Lung (tissue), 11 donors: ENCODE measurements at regions not wholly inside any gene's neighbourhood (a gene's known extent, or its start where the extent isn't known, plus 50 kb on each side); places are given as distances from the start of the nearest gene placed in this dataset.

Source experiments
- ATAC-seq: fragments of 200-7000 bp; cut with Tn5 transposase; one replicate; pipeline ENCODE4 v1.9.1; 2020; ENCODE audit warnings: moderate number of reproducible peaks; ENCODE audit not compliant: insufficient read depth, low FRiP score
- DNase-seq, 3 donors: peaks; one replicate each; pipeline ENCODE4 v3.0.0-alpha.2; 2013 to 2017
- H3K27ac ChIP-seq, 2 donors: one replicate each; pipeline ENCODE4 v1.5.1; 2013; ENCODE audit warnings: mild to moderate bottlenecking in 2 of 2, moderate library complexity in 2 of 2, control low read depth in 1 of 2, inconsistent platforms in 1 of 2, low read depth in 1 of 2, low read length in 1 of 2
- H3K27me3 ChIP-seq, 3 donors: one replicate each; pipeline ENCODE4 v1.5.1; 2013; ENCODE audit warnings: low read length in 2 of 3; ENCODE audit not compliant: control insufficient read depth in 3 of 3, insufficient read depth in 3 of 3
- H3K36me3 ChIP-seq, 4 donors: one replicate each; pipeline ENCODE4 v1.5.1; 2013; ENCODE audit warnings: low read length in 4 of 4, mild to moderate bottlenecking in 1 of 4, moderate library complexity in 1 of 4; ENCODE audit not compliant: control insufficient read depth in 4 of 4, insufficient read depth in 4 of 4
- H3K4me1 ChIP-seq, 5 donors: one replicate each; pipeline ENCODE4 v1.5.1; 2013; ENCODE audit warnings: low read length in 5 of 5, mild to moderate bottlenecking in 2 of 5, moderate library complexity in 1 of 5; ENCODE audit not compliant: control insufficient read depth in 5 of 5, insufficient read depth in 5 of 5
- H3K4me3 ChIP-seq: one replicate; pipeline ENCODE4 v1.5.1; 2013; ENCODE audit warnings: mild to moderate bottlenecking, control low read depth, moderate library complexity
- H3K9ac ChIP-seq, 2 donors: one replicate each; pipeline ENCODE4 v1.5.1; 2013; ENCODE audit warnings: low read length in 2 of 2, control low read depth in 1 of 2; ENCODE audit not compliant: insufficient read depth in 1 of 2
- H3K9me3 ChIP-seq, 4 donors: one replicate each; pipeline ENCODE4 v1.5.1; 2013; ENCODE audit warnings: low read length in 3 of 4, mild to moderate bottlenecking in 1 of 4, moderate library complexity in 1 of 4; ENCODE audit not compliant: control insufficient read depth in 4 of 4, insufficient read depth in 3 of 4
- WGBS, 2 donors: extraction: QIAGEN DNeasy Blood & Tissue Kit; methylation state at CpG; one replicate each; pipeline ENCODE4 v1.1.7; 2013; 5-methylcytosine and 5-hydroxymethylcytosine counted together
- TF ChIP-seq, protein P1 (sequence below): IDR thresholded peaks from 2 replicates; pipeline ENCODE4 v1.5.1; 2012; ENCODE audit warnings: mild to moderate bottlenecking; ENCODE audit errors: control extremely low read depth, extremely low read depth
- donor health status: control.
- donor health status: control.
- donor health status: Bipolar disorder and iron deficiency.
- donor health status: healthy.
- donor health status: DM: yes; HTN: yes; CAD: no.

DNA sequence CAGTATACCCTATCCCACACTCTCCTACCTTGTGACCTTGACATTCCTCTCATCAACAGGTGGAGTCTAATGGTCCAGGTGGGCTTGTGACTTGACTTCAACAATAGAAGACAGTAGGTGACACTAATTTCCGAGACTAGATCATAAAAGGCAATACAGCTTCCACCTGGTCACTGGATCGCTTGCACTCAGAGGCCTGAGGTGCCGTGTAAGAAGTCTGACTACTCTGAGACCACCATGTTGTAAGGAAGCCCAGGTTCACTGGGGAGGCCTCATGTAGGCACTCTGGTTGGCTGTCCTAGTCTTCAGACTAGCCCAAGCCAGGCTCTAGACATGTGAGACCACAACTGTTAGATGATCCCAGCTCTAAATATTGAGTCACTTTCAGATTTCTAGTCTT lies 370.4 kb downstream of the MID1IP1 start:
- DNase-seq (no peak), ATAC-seq (no peak)
- H3K36me3 ChIP-seq = no peaks in the 10 kb centered on the region
- peaks cover 0 to 11% (median 9%) of the 10 kb centered on the region in 3 donors for H3K27me3 ChIP-seq
- no peak overlapping the region for H3K9ac ChIP-seq
- H3K4me1 ChIP-seq = no peaks in the 10 kb centered on the region
- TF ChIP-seq, protein P1, sequence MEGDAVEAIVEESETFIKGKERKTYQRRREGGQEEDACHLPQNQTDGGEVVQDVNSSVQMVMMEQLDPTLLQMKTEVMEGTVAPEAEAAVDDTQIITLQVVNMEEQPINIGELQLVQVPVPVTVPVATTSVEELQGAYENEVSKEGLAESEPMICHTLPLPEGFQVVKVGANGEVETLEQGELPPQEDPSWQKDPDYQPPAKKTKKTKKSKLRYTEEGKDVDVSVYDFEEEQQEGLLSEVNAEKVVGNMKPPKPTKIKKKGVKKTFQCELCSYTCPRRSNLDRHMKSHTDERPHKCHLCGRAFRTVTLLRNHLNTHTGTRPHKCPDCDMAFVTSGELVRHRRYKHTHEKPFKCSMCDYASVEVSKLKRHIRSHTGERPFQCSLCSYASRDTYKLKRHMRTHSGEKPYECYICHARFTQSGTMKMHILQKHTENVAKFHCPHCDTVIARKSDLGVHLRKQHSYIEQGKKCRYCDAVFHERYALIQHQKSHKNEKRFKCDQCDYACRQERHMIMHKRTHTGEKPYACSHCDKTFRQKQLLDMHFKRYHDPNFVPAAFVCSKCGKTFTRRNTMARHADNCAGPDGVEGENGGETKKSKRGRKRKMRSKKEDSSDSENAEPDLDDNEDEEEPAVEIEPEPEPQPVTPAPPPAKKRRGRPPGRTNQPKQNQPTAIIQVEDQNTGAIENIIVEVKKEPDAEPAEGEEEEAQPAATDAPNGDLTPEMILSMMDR = no peak
- H3K27ac ChIP-seq = no peak overlapping the region
- peaks cover 0 to 4% (median 0%) of the 10 kb centered on the region in 4 donors for H3K9me3 ChIP-seq
- H3K4me3 ChIP-seq = no peak overlapping the region
- 90 to 98% methylated on average over 3 of the region's 3 CpGs for WGBS, 2 donors

GRCh38 chrX:39174241-39174771 lies 373.0 kb downstream of the MID1IP1 start:
- DNase-seq (no peak), ATAC-seq (no peak)
- 71 to 80% methylated on average over 5 of the region's 5 CpGs for WGBS, 2 donors
- Histone ChIP-seq H3K27me3 (peaks cover 0 to 13% (median 8%) of the 10 kb centered on the region in 3 donors), H3K9me3 (peaks cover 0 to 4% (median 0%) of the 10 kb centered on the region in 4 donors), H3K27ac (no peak overlapping the region), H3K36me3 (no peaks in the 10 kb centered on the region), H3K9ac (no peak overlapping the region), H3K4me3 (no peak overlapping the region), H3K4me1 (no peaks in the 10 kb centered on the region)
- TF ChIP-seq, protein P1 = no peak

DNA sequence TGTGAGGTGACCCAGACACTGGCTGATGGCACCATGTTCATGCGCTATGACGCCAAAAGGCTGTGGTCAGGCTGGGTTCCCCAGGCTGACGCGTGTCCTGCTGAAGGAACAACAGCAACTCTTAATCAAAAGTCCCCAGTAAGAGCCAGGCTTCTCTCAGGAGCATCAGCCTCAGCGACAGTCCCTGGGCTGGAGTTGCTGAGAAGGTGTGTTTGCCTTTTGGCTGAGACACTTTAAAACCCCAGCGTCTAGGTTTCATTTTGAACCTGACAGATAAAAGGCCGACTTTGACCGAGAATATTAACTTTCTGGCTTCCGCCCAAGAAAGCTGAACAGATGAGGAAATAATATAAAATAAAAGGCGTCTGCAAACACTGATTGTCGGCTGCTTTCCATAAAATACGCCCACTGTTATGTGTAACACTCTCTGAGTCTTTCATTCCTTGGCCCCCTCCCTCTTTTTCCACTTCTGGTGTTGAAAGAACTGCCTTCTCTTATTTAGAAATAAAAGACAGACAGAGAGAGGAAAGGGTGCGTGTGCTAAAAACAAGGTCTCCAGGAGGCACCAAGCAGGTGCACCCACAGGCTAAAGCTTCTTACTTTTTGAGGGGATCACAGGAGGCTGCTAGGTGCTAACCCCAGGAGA lies 373.6 kb downstream of the MID1IP1 start:
- H3K4me1 ChIP-seq = no peaks in the 10 kb centered on the region
- H3K4me3 ChIP-seq = no peak overlapping the region
- H3K36me3 ChIP-seq = no peaks in the 10 kb centered on the region
- peaks cover 0 to 4% (median 0%) of the 10 kb centered on the region in 4 donors for H3K9me3 ChIP-seq
- no peak overlapping the region for H3K9ac ChIP-seq
- TF ChIP-seq, protein P1 = no peak
- 10 to 43% methylated on average over 13 of the region's 13 CpGs for WGBS, 2 donors
- DNase-seq (peak in 2 of 3 donors; percentile 61 to 74), ATAC-seq (no peak)
- H3K27ac ChIP-seq = no peak overlapping the region
- peaks cover 0 to 11% (median 11%) of the 10 kb centered on the region in 3 donors for H3K27me3 ChIP-seq
